Progenitor cell of endocrine pancreas (in vitro differentiated cells): ENCODE measurements at regions not wholly inside any gene's neighbourhood (a gene's known extent, or its start where the extent isn't known, plus 50 kb on each side); places are given as distances from the start of the nearest gene placed in this dataset.

Experiments
- DNase-seq: peaks from one replicate; pipeline ENCODE4 v3.0.0; 2021; ENCODE audit warnings: low spot score; ENCODE audit not compliant: unreplicated experiment
- H3K27ac Mint-ChIP-seq: 2 replicates; pipeline ENCODE4 v1.8.0; 2021; ENCODE audit warnings: mild to moderate bottlenecking, moderate library complexity, mixed read lengths
- H3K27me3 Mint-ChIP-seq: 2 replicates; pipeline ENCODE4 v1.8.0; 2021; ENCODE audit warnings: mixed read lengths
- H3K36me3 Mint-ChIP-seq: 2 replicates; pipeline ENCODE4 v1.8.0; 2022; ENCODE audit warnings: mixed read lengths; ENCODE audit not compliant: insufficient read depth
- H3K4me1 Mint-ChIP-seq: 2 replicates; pipeline ENCODE4 v1.8.0; 2021; ENCODE audit warnings: low read depth, mixed read lengths
- H3K4me3 Mint-ChIP-seq: 2 replicates; pipeline ENCODE4 v1.8.0; 2021; ENCODE audit warnings: low read depth, mild to moderate bottlenecking, moderate library complexity, mixed read lengths
- H3K9me3 Mint-ChIP-seq: 2 replicates; pipeline ENCODE4 v1.8.0; 2021; ENCODE audit warnings: low read depth, mixed read lengths
- TF ChIP-seq, protein P1 (sequence below): fragments of 200-600 bp; sonication (generic); IDR thresholded peaks from one replicate; pipeline ENCODE4 v1.5.0; 2021; ENCODE audit warnings: antibody characterized with exemption, mild to moderate bottlenecking; ENCODE audit not compliant: unreplicated experiment

DNA sequence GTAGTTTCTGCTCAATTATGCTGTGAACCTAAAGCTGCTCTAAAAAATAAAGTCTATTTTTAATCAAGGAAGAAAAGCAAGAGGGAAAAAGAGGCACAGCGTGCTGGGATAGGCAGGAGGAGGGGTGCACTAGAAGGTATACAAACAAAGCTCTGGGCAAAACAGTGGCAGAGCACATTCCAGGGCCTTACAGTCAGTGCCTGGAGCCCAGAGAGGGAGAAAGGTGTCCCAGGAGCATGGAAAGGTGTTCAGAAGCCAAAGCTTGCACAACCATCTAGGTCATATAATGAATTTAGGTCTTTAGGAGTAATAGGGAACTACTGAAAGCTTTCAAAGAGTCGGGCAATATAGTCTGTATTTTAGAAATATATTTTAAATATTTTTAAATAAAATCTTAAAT is 163.6 kb upstream of the PALMD start:
- DNase-seq, result no peak
- TF ChIP-seq, protein P1, sequence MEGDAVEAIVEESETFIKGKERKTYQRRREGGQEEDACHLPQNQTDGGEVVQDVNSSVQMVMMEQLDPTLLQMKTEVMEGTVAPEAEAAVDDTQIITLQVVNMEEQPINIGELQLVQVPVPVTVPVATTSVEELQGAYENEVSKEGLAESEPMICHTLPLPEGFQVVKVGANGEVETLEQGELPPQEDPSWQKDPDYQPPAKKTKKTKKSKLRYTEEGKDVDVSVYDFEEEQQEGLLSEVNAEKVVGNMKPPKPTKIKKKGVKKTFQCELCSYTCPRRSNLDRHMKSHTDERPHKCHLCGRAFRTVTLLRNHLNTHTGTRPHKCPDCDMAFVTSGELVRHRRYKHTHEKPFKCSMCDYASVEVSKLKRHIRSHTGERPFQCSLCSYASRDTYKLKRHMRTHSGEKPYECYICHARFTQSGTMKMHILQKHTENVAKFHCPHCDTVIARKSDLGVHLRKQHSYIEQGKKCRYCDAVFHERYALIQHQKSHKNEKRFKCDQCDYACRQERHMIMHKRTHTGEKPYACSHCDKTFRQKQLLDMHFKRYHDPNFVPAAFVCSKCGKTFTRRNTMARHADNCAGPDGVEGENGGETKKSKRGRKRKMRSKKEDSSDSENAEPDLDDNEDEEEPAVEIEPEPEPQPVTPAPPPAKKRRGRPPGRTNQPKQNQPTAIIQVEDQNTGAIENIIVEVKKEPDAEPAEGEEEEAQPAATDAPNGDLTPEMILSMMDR, result no peak
- no peaks in the 10 kb centered on the region for H3K27me3 Mint-ChIP-seq
- no peak overlapping the region for H3K4me3 Mint-ChIP-seq
- no peaks in the 10 kb centered on the region for H3K36me3 Mint-ChIP-seq
- H3K4me1 Mint-ChIP-seq, result no peaks in the 10 kb centered on the region
- no peak overlapping the region for H3K27ac Mint-ChIP-seq
- peaks cover 4% of the 10 kb centered on the region for H3K9me3 Mint-ChIP-seq

DNA sequence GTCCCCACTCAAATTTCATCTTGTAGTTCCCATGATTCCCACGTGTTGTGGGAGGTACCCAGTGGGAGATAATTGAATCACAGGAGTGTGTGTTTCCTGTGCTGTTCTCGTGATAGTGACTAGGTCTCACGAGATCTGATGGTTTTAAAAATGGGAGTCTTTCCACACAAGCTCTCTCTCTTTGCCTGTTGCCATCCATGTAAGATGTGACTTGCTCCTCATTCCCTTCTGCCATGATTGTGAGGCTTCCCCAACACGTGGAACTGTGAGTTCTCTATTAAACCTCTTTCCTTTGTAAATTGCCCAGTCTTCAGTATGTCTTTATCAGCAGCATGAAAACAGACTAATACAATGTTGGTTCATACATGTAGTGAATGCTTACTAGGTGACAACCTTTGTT is 163.2 kb upstream of the PALMD start:
- Mint-ChIP-seq H3K9me3 (peaks cover 4% of the 10 kb centered on the region), H3K4me3 (no peak overlapping the region), H3K27ac (no peak overlapping the region), H3K27me3 (no peaks in the 10 kb centered on the region), H3K4me1 (no peaks in the 10 kb centered on the region), H3K36me3 (no peaks in the 10 kb centered on the region)
- TF ChIP-seq, protein P1, result no peak
- no peak for DNase-seq

DNA sequence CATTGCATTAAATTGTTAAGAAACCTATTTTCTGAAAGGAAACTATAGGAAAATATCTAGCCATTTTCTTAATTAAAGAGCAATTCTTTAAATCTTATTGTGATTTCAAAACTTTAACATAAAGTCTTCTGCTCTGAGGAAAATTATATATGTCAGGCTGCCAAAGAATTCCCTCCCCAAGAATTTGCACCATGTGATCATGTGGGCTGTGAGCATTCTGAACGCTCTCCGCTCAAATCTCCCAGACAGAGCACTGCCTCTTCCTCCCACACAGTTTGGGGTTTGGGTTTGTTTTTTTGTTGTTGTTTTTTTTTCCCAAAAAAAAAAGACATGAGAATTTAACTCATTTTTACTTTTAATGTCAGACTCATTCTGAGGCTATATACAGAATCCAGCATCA is 155.9 kb upstream of the PALMD start:
- Mint-ChIP-seq H3K4me1 (peaks cover 2% of the 10 kb centered on the region), H3K9me3 (no peaks in the 10 kb centered on the region), H3K27ac (no peak overlapping the region), H3K27me3 (no peaks in the 10 kb centered on the region), H3K4me3 (no peak overlapping the region), H3K36me3 (no peaks in the 10 kb centered on the region)
- no peak for DNase-seq
- TF ChIP-seq, protein P1, result no peak

DNA sequence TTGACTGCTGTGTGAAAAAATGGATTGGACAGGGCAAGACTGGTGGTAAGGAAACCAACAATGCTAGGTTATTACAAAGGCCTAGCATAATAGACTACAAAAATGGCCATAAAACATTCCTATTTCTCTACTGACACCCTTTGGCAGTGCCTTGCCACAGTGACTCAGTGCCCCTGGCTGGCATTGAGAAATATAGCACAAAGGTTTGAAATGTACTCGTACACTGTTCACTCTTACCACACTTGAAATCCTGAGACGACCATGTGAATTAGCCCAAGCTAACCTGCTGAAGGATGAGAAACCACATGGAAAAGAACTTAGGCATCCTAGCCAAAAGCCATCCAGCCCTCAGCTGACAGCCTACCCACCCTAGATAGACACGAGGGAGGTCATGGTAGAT is 149.8 kb upstream of the PALMD start:
- Mint-ChIP-seq H3K27ac (no peak overlapping the region), H3K4me3 (no peak overlapping the region), H3K27me3 (no peaks in the 10 kb centered on the region), H3K4me1 (no peaks in the 10 kb centered on the region), H3K9me3 (no peaks in the 10 kb centered on the region), H3K36me3 (no peaks in the 10 kb centered on the region)
- no peak for DNase-seq
- TF ChIP-seq, protein P1, result no peak

DNA sequence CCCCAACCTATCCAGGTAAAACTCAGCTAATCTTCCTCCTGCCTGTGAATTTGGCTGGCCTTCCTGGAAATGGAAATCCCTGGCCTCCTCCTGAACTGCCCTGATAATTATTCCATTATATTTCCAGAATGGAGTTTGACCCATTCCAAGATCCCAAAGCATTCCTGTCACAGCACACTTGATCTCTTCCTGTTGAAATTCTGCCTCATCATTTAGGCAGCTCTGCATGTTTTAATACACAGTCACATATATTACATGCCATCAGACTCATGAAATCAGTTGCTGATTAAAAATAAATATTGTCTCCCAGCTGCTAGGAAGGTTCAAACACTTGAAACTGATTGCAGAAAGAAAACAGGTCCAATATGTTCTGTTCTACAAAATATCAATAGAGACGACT is 148.2 kb upstream of the PALMD start:
- H3K9me3 Mint-ChIP-seq, result no peaks in the 10 kb centered on the region
- H3K4me3 Mint-ChIP-seq, result no peak overlapping the region
- H3K36me3 Mint-ChIP-seq, result no peaks in the 10 kb centered on the region
- peak overlapping the region; percentile 3 for H3K27ac Mint-ChIP-seq
- TF ChIP-seq, protein P1, result no peak
- H3K4me1 Mint-ChIP-seq, result no peaks in the 10 kb centered on the region
- H3K27me3 Mint-ChIP-seq, result no peaks in the 10 kb centered on the region
- no peak for DNase-seq
